H1 (cell line): ENCODE measurements at regions not wholly inside any gene's neighbourhood (a gene's known extent, or its start where the extent isn't known, plus 50 kb on each side); places are given as distances from the start of the nearest gene placed in this dataset.

ENCODE experiments used
- CHD7 ChIP-seq: fragments of 300-600 bp; sonication (generic); IDR thresholded peaks from 2 replicates; pipeline ENCODE4 v1.7.1; 2012; ENCODE audit warnings: low read length, moderate library complexity, mild to moderate bottlenecking, inconsistent platforms; ENCODE audit not compliant: insufficient replicate concordance
- POU5F1 ChIP-seq: IDR thresholded peaks from 2 replicates; pipeline ENCODE4 v1.6.1; 2011; ENCODE audit warnings: low read depth, mild to moderate bottlenecking, low read length, moderate library complexity
- RNF2 ChIP-seq: fragments of 200-900, 300-1000 bp; sonication (generic); IDR thresholded peaks from 2 replicates; pipeline ENCODE4 v1.7.1; 2016; ENCODE audit warnings: borderline replicate concordance, low read depth, mild to moderate bottlenecking, antibody characterized with exemption, low read length; ENCODE audit not compliant: poor library complexity, severe bottlenecking; ENCODE audit errors: missing control alignments

GRCh38 chr3:107283948-107284347 lies 93.3 kb upstream of the CCDC54 start (continued):
- no peak for TF ChIP-seq CHD7
- no peak for TF ChIP-seq RNF2
- no peak for TF ChIP-seq POU5F1
